G401.6 (cell line): ENCODE measurements at regions not wholly inside any gene's neighbourhood (a gene's known extent, or its start where the extent isn't known, plus 50 kb on each side); places are given as distances from the start of the nearest gene placed in this dataset.

Experiments used
- FAIRE-seq: peaks from 2 replicates; lab custom pipeline; 2012; peaks lifted over from hg19 to GRCh38; lab: Jason Lieb, UNC

DNA sequence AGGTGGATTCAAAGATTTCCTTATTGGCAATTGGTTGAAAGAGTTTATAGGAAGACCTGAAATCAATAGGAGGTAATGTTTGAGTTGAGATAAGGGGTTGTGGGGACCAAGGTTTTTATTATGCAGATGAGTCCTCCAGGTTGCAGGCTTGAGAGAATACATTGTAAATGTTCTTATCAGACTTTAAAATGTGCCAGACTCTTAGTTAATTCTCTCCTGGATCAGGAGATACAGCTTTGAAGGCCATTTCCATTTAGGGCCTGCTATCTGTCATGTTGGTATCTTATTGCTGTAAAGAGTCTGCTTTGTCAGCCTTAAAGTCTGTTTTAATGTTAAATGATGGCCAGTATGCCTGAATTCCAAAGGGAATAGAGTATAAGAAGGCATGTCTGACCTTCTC is 61.8 kb upstream of the CALCR start:
- FAIRE-seq, result no peak

DNA sequence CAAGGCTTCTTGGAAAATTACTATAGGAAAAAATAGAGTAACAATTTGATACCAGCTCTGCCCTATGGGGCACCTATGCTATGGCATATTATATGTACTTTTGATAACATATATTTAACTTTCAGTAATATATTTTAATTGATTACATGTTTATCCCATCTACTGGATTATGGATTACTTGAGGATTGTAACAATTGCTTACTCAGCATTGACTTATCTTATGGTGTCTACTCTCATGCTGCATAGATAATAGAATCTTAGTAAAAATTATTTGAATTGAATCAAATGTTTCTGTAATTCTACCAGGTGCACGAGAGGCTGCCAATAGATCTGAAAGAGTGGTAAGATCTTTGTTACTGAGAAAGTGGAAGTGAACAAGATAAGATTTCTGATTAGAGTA is 57.8 kb upstream of the CALCR start:
- FAIRE-seq, result no peak

GRCh38 chr7:93629291-93629801 is 54.8 kb upstream of the CALCR start:
- FAIRE-seq, result no peak

- no peak for FAIRE-seq
Observed at GRCh38 chr7:93626869-93627268, 52.3 kb upstream of the CALCR start.
